Kidney epithelial cell (primary cell): ENCODE measurements at regions not wholly inside any gene's neighbourhood (a gene's known extent, or its start where the extent isn't known, plus 50 kb on each side); places are given as distances from the start of the nearest gene placed in this dataset.

Experiments
- DNase-seq: peaks from one replicate; pipeline ENCODE4 v3.0.0-alpha.2; 2010; ENCODE audit warnings: low read depth
- H3K27me3 ChIP-seq: 2 replicates; pipeline ENCODE4 v1.6.0; 2011; ENCODE audit warnings: low read length; ENCODE audit not compliant: control insufficient read depth, insufficient read depth
- H3K36me3 ChIP-seq: 2 replicates; pipeline ENCODE4 v1.5.1; 2011; ENCODE audit warnings: low read length; ENCODE audit not compliant: control insufficient read depth, insufficient read depth
- H3K4me3 ChIP-seq: 2 replicates; pipeline ENCODE4 v1.5.1; 2011; ENCODE audit warnings: low read depth, mild to moderate bottlenecking, control low read depth, low read length
- CTCF ChIP-seq: IDR thresholded peaks from 2 replicates; pipeline ENCODE4 v1.5.1; 2011; ENCODE audit warnings: mild to moderate bottlenecking, moderate library complexity, low read length, control low read depth, inconsistent platforms; ENCODE audit not compliant: insufficient read depth, poor library complexity, severe bottlenecking

GRCh38 chr14:22449600-22449905 is 139.5 kb downstream of the DAD1 start:
- H3K36me3 ChIP-seq = no peaks in the 10 kb centered on the region
- TF ChIP-seq CTCF = no peak
- H3K27me3 ChIP-seq = no peaks in the 10 kb centered on the region
- DNase-seq = no peak
- H3K4me3 ChIP-seq = no peak overlapping the region

GRCh38 chr14:22448905-22449599 is 140.0 kb downstream of the DAD1 start:
- TF ChIP-seq CTCF = no peak
- H3K36me3 ChIP-seq = no peaks in the 10 kb centered on the region
- H3K4me3 ChIP-seq = no peak overlapping the region
- H3K27me3 ChIP-seq = no peaks in the 10 kb centered on the region
- DNase-seq = no peak

- no peak for TF ChIP-seq CTCF
- Histone ChIP-seq H3K27me3 (no peaks in the 10 kb centered on the region), H3K36me3 (no peaks in the 10 kb centered on the region), H3K4me3 (no peak overlapping the region)
- DNase-seq = peak; percentile 48
These were observed 140.8 kb downstream of the DAD1 start for GRCh38 chr14:22448035-22448904.

GRCh38 chr14:22438742-22439141 is 150.3 kb downstream of the DAD1 start:
- no peak for TF ChIP-seq CTCF
- DNase-seq = no peak
- Histone ChIP-seq H3K4me3 (no peak overlapping the region), H3K36me3 (no peaks in the 10 kb centered on the region), H3K27me3 (no peaks in the 10 kb centered on the region)

- no peak for TF ChIP-seq CTCF
- Histone ChIP-seq H3K4me3 (no peak overlapping the region), H3K27me3 (no peaks in the 10 kb centered on the region), H3K36me3 (no peaks in the 10 kb centered on the region)
- DNase-seq = no peak
These were observed 154.0 kb downstream of the DAD1 start for GRCh38 chr14:22434901-22435550.
